ENCODE measurements at regions not wholly inside any gene's neighbourhood (a gene's known extent, or its start where the extent isn't known, plus 50 kb on each side); places are given as distances from the start of the nearest gene placed in this dataset.

DNA sequence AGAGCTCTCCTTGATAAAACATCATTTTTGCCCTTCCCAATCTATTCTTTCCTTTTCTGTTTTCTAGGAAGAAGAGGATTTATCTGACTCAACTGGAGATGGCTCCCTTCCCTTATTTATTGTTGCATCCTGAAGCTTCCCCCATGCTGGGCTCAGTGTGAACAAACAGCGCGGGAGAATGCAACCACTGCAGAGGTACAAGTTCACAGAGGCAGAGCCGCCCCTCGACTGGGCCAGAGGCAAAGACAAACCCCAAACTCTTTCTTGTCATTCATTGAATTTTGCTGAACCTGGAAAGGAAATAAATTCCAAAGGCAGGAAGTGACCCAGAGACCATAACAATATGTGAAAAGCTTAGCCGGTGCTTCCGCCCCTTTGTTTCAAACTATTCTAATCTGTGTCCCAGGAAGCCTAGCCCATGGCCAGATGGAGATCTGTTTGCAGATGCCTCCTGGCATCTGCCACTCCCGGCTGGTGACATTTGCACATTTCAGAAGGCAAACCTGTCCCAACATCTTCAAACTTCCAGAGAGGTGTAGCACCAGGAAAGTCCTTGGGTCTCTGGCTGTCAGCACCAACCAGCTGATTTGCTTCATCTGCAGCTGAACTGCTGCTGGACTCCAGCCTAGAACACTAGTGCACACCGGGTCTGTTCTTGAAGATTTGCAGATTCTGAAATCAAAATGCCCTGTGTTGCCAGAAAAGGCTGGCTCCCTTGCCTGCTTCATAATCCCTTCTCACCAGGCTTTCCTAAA lies 79.4 kb upstream of the MAP4K3 start (continued):
- TF ChIP-seq PHF20 (CRISPR knock-in tag; IDR thresholded peaks at IDR 0.05) = no peak
- TF ChIP-seq ZNF230 (CRISPR knock-in tag; IDR thresholded peaks at IDR 0.05) = no peak; the same call in none of the 2 replicates
- TF ChIP-seq, protein P1, sequence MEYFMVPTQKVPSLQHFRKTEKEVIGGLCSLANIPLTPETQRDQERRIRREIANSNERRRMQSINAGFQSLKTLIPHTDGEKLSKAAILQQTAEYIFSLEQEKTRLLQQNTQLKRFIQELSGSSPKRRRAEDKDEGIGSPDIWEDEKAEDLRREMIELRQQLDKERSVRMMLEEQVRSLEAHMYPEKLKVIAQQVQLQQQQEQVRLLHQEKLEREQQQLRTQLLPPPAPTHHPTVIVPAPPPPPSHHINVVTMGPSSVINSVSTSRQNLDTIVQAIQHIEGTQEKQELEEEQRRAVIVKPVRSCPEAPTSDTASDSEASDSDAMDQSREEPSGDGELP (IDR thresholded peaks at IDR 0.05; ENCODE audit: borderline replicate concordance, low read depth) = peak; percentile 96
- no peak for TF ChIP-seq DNMT3B (CRISPR knock-in tag; conservative IDR thresholded peaks at IDR 0.05)
- no peak for TF ChIP-seq TCF12 (IDR thresholded peaks at IDR 0.05)
- TF ChIP-seq TCF12 (CRISPR knock-in tag; IDR thresholded peaks at IDR 0.05) = no peak
- TF ChIP-seq MXD4 (CRISPR knock-in tag; IDR thresholded peaks at IDR 0.05) = 0 out of 2 replicates have a peak, but pooled peaks have one; percentile 55
- TF ChIP-seq ZNF121 (CRISPR knock-in tag; IDR thresholded peaks at IDR 0.05) = 0 out of 2 replicates have a peak, but pooled peaks have one; percentile 18
- TF ChIP-seq MAF1 (CRISPR knock-in tag; IDR thresholded peaks at IDR 0.05; ENCODE audit: borderline replicate concordance) = no peak
- no peak for TF ChIP-seq EHMT2 (IDR thresholded peaks at IDR 0.05; ENCODE audit: borderline replicate concordance, low read depth, low read length)
- 0 out of 2 replicates have a peak, but pooled peaks have one; percentile 74 for TF ChIP-seq GLI4 (CRISPR knock-in tag; IDR thresholded peaks at IDR 0.05; ENCODE audit: borderline replicate concordance)
- TF ChIP-seq, protein P2, sequence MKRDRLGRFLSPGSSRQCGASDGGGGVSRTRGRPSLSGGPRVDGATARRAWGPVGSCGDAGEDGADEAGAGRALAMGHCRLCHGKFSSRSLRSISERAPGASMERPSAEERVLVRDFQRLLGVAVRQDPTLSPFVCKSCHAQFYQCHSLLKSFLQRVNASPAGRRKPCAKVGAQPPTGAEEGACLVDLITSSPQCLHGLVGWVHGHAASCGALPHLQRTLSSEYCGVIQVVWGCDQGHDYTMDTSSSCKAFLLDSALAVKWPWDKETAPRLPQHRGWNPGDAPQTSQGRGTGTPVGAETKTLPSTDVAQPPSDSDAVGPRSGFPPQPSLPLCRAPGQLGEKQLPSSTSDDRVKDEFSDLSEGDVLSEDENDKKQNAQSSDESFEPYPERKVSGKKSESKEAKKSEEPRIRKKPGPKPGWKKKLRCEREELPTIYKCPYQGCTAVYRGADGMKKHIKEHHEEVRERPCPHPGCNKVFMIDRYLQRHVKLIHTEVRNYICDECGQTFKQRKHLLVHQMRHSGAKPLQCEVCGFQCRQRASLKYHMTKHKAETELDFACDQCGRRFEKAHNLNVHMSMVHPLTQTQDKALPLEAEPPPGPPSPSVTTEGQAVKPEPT (CRISPR knock-in tag; IDR thresholded peaks at IDR 0.05; ENCODE audit: low read depth) = no peak
- 0 out of 2 replicates have a peak, but pooled peaks have one; percentile 9 for TF ChIP-seq GATAD1 (CRISPR knock-in tag; IDR thresholded peaks at IDR 0.05)
- TF ChIP-seq RELA (CRISPR knock-in tag; IDR thresholded peaks at IDR 0.05) = no peak
- 0 out of 2 replicates have a peak, but pooled peaks have one; percentile 48 for TF ChIP-seq ZBTB20 (CRISPR knock-in tag; IDR thresholded peaks at IDR 0.05; ENCODE audit: borderline replicate concordance, low read depth)
- no peak for TF ChIP-seq ZNF749 (CRISPR knock-in tag; IDR thresholded peaks at IDR 0.05; ENCODE audit: borderline replicate concordance)
- TF ChIP-seq POLR2AphosphoS5 (IDR thresholded peaks at IDR 0.05; ENCODE audit: low read depth, low read length) = peak; percentile 24
- peak; percentile 59; the same call in 1 of the 2 replicates for TF ChIP-seq HDAC2 (CRISPR knock-in tag; IDR thresholded peaks at IDR 0.05)
- peak; percentile 51; the same call in 1 of the 2 replicates for TF ChIP-seq FOXO1 (CRISPR knock-in tag; IDR thresholded peaks at IDR 0.05)
- TF ChIP-seq, protein P3, sequence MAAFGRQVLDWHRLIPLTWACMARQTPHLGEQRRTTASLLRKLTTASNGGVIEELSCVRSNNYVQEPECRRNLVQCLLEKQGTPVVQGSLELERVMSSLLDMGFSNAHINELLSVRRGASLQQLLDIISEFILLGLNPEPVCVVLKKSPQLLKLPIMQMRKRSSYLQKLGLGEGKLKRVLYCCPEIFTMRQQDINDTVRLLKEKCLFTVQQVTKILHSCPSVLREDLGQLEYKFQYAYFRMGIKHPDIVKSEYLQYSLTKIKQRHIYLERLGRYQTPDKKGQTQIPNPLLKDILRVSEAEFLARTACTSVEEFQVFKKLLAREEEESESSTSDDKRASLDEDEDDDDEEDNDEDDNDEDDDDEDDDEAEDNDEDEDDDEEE (CRISPR knock-in tag; IDR thresholded peaks at IDR 0.05) = no peak
- TF ChIP-seq ZNF605 (CRISPR knock-in tag; IDR thresholded peaks at IDR 0.05) = no peak
- peak; percentile 50; the same call in 1 of the 2 replicates for TF ChIP-seq RFXAP (CRISPR knock-in tag; IDR thresholded peaks at IDR 0.05; ENCODE audit: borderline replicate concordance)
- TF ChIP-seq WIZ (CRISPR knock-in tag; IDR thresholded peaks at IDR 0.05) = no peak; the same call in 1 of the 2 replicates
- peak; percentile 85 for TF ChIP-seq ELF4 (CRISPR knock-in tag; IDR thresholded peaks at IDR 0.05; ENCODE audit: borderline replicate concordance)
- TF ChIP-seq ZFP82 (CRISPR knock-in tag; IDR thresholded peaks at IDR 0.05; ENCODE audit: borderline replicate concordance) = no peak
- TF ChIP-seq ZBTB42 (CRISPR knock-in tag; IDR thresholded peaks at IDR 0.05) = peak; percentile 42; the same call in 1 of the 2 replicates
- TF ChIP-seq XBP1 (CRISPR knock-in tag; IDR thresholded peaks at IDR 0.05) = no peak
